GM12874 (cell line): ENCODE measurements at regions not wholly inside any gene's neighbourhood (a gene's known extent, or its start where the extent isn't known, plus 50 kb on each side); places are given as distances from the start of the nearest gene placed in this dataset.

Experiments used
- CTCF ChIP-seq: IDR thresholded peaks from 2 replicates; pipeline ENCODE4 v1.5.1; 2011; ENCODE audit warnings: low read depth, mild to moderate bottlenecking, control low read depth, low read length, moderate library complexity; ENCODE audit not compliant: insufficient read depth

GRCh38 chr9:16954040-16954439 lies 83.6 kb upstream of the BNC2 start:
- no peak for TF ChIP-seq CTCF

- TF ChIP-seq CTCF = no peak
Measured at GRCh38 chr9:16951502-16951901, 81.0 kb upstream of the BNC2 start.

- TF ChIP-seq CTCF = no peak
Measured at GRCh38 chr9:16950051-16950450, 79.6 kb upstream of the BNC2 start.

GRCh38 chr9:16930578-16930977 lies 60.1 kb upstream of the BNC2 start:
- TF ChIP-seq CTCF = no peak

- TF ChIP-seq CTCF = no peak
Measured at GRCh38 chr9:16928179-16928945, 57.9 kb upstream of the BNC2 start.

GRCh38 chr9:16925426-16925825 lies 55.0 kb upstream of the BNC2 start:
- TF ChIP-seq CTCF = no peak

GRCh38 chr9:16924311-16924915 lies 53.9 kb upstream of the BNC2 start:
- TF ChIP-seq CTCF = no peak
